A673 (cell line): ENCODE measurements at regions not wholly inside any gene's neighbourhood (a gene's known extent, or its start where the extent isn't known, plus 50 kb on each side); places are given as distances from the start of the nearest gene placed in this dataset.

Source experiments
- BruUV-seq: library from RNA; stranded (reverse); fragments of 400-500 nt; replicated peaks from 2 replicates; lab custom pipeline; 2021; lab: Mats Ljungman, UMichigan
- CTCF ChIA-PET: fragments of 300-600 bp; sonication (Branson Sonifier 250); formaldehyde crosslinking; loops from one replicate; lab custom pipeline; 2022; ENCODE audit warnings: antibody characterized with exemption; lab: Charles Lee
- POLR2A ChIA-PET: fragments of 300-600 bp; sonication (Branson Sonifier 250); formaldehyde crosslinking; loops from one replicate; lab custom pipeline; 2022; ENCODE audit warnings: antibody characterized with exemption; ENCODE audit not compliant: low non-redundant PET; lab: Charles Lee
- DNase-seq: peaks from one replicate; pipeline ENCODE4 v3.0.0-alpha.2; 2015; ENCODE audit warnings: low spot score
- H3K27ac ChIP-seq: fragments of 200-600 bp; sonication (generic); 2 replicates; pipeline ENCODE4 v1.5.1; 2016; ENCODE audit warnings: mixed run types, low read depth, mild to moderate bottlenecking, mixed read lengths, antibody characterized with exemption, low read length; ENCODE audit not compliant: poor library complexity, severe bottlenecking
- H3K27me3 ChIP-seq: fragments of 200-600 bp; sonication (generic); replicated peaks from 2 replicates; pipeline ENCODE4 v1.6.1; 2017; ENCODE audit warnings: mixed run types, low read depth, mild to moderate bottlenecking, mixed read lengths, antibody characterized with exemption, low read length; ENCODE audit not compliant: insufficient read depth, poor library complexity
- H3K36me3 ChIP-seq: fragments of 200-600 bp; sonication (generic); 2 replicates; pipeline ENCODE4 v1.6.1; 2016; ENCODE audit warnings: mixed run types, mild to moderate bottlenecking, mixed read lengths, antibody characterized with exemption, low read length; ENCODE audit not compliant: insufficient read depth, poor library complexity, severe bottlenecking
- H3K4me1 ChIP-seq: fragments of 200-600 bp; sonication (generic); 2 replicates; pipeline ENCODE4 v1.6.1; 2017; ENCODE audit warnings: mixed run types, mild to moderate bottlenecking, mixed read lengths, antibody characterized with exemption, low read length; ENCODE audit not compliant: insufficient read depth, poor library complexity, severe bottlenecking
- H3K4me3 ChIP-seq: fragments of 200-600 bp; sonication (generic); 2 replicates; pipeline ENCODE4 v1.5.1; 2016; ENCODE audit warnings: low read depth, mixed run types, mild to moderate bottlenecking, mixed read lengths, low read length; ENCODE audit not compliant: poor library complexity, severe bottlenecking
- H3K9me3 ChIP-seq: fragments of 200-600 bp; sonication (generic); 2 replicates; pipeline ENCODE4 v1.6.1; 2016; ENCODE audit warnings: mixed run types, low read depth, mild to moderate bottlenecking, mixed read lengths, antibody characterized with exemption, low read length; ENCODE audit not compliant: poor library complexity, severe bottlenecking
- EZH2 ChIP-seq: fragments of 200-600 bp; sonication (generic); IDR thresholded peaks from 2 replicates; pipeline ENCODE4 v1.6.1; 2017; ENCODE audit warnings: borderline replicate concordance, low read depth, mild to moderate bottlenecking, mixed read lengths, antibody characterized with exemption, low read length; ENCODE audit not compliant: poor library complexity, severe bottlenecking
- intact Hi-C: fragments of 100-400 bp; cut with micrococcal nuclease; formaldehyde crosslinking; loops from one replicate; pipeline ENCODE4 v1.10.0; 2022; ENCODE audit not compliant: unreplicated experiment
- TF ChIP-seq, protein P1 (sequence below): fragments of 300-800, 200-600 bp; sonication (generic); conservative IDR thresholded peaks from 2 replicates; pipeline ENCODE4 v1.5.1; 2017; ENCODE audit warnings: low read depth, mild to moderate bottlenecking, antibody characterized with exemption, low read length, moderate library complexity, mixed read lengths

DNA sequence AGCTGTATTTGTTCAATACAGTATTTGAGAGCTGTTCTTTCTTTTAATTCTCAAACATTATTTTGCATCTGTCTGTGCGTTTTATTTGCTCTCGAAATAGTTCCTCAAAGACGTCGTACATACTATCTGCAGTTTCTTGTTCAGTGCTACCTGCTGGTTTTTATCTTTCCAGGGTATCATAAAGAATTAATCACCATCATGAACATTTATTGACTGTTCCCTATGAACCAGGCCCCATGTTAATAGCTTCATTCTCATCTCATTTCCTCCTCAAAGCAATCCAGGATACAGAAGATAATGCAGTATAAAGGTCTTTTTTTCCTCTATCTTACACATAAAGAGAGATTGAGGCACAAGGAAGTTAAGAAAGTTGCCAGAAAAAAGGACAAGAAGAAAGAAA lies 211.8 kb downstream of the DACT1 start:
- Histone ChIP-seq H3K9me3 (no peaks in the 10 kb centered on the region), H3K36me3 (no peaks in the 10 kb centered on the region), H3K4me1 (no peaks in the 10 kb centered on the region), H3K27ac (no peak overlapping the region), H3K27me3 (no peaks in the 10 kb centered on the region), H3K4me3 (no peak overlapping the region)
- POLR2A ChIA-PET: no interaction called here
- CTCF ChIA-PET: no interaction called here
- no peak for DNase-seq
- intact Hi-C loops: no loop called here
- BruUV-seq: no TSS peak
- TF ChIP-seq, protein P1, sequence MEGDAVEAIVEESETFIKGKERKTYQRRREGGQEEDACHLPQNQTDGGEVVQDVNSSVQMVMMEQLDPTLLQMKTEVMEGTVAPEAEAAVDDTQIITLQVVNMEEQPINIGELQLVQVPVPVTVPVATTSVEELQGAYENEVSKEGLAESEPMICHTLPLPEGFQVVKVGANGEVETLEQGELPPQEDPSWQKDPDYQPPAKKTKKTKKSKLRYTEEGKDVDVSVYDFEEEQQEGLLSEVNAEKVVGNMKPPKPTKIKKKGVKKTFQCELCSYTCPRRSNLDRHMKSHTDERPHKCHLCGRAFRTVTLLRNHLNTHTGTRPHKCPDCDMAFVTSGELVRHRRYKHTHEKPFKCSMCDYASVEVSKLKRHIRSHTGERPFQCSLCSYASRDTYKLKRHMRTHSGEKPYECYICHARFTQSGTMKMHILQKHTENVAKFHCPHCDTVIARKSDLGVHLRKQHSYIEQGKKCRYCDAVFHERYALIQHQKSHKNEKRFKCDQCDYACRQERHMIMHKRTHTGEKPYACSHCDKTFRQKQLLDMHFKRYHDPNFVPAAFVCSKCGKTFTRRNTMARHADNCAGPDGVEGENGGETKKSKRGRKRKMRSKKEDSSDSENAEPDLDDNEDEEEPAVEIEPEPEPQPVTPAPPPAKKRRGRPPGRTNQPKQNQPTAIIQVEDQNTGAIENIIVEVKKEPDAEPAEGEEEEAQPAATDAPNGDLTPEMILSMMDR: no peak
- TF ChIP-seq EZH2: no peak

DNA sequence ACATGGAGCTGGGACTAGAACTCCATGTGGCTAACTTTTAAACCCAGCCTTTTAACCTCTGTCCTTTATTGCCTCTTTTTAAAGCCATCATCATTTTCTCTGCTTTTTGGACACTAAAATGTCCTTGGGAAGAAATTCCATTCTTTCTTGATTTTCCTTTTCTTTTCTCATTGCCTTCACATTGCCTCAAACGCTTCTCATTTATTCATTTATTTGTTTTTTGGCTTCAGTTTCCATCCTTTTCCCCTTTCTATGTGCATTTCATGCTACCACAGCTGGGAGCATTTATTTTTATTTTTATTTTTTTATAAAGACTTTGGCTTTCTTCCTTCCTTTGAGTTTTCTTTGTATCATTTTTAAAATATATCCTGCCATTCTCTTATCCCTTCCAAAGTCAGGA lies 212.2 kb downstream of the DACT1 start:
- no peaks in the 10 kb centered on the region for H3K36me3 ChIP-seq
- intact Hi-C loops: no loop called here
- H3K27me3 ChIP-seq: no peaks in the 10 kb centered on the region
- BruUV-seq: no TSS peak
- H3K4me1 ChIP-seq: no peaks in the 10 kb centered on the region
- DNase-seq: no peak
- no peaks in the 10 kb centered on the region for H3K9me3 ChIP-seq
- no peak overlapping the region for H3K4me3 ChIP-seq
- ChIA-PET CTCF (no interaction called here), POLR2A (no interaction called here)
- TF ChIP-seq, protein P1: no peak
- no peak for TF ChIP-seq EZH2
- no peak overlapping the region for H3K27ac ChIP-seq

DNA sequence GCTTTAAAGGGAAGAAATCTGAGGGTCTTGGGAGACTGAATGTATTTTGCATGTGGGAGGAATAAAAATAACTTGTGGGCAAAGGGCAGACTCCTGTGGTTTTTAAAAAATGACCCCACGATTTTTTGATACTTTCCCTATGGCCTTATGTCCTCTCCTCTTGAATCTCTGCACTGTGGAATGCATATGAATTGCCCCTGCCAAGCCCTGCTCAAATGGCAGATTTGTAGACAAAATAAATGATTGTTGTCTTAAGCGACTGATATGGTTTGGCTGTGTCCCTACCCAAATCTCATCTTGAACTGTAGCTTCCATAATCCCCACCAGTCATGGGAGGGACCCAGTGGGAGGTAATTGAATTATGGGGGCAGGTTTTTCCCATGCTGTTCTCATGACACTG lies 223.8 kb downstream of the DACT1 start:
- H3K36me3 ChIP-seq: no peaks in the 10 kb centered on the region
- peaks cover 11% of the 10 kb centered on the region for H3K4me1 ChIP-seq
- no peak for DNase-seq
- H3K27ac ChIP-seq: no peak overlapping the region
- intact Hi-C loops: no loop called here
- H3K9me3 ChIP-seq: no peaks in the 10 kb centered on the region
- no peak overlapping the region for H3K4me3 ChIP-seq
- ChIA-PET POLR2A (no interaction called here), CTCF (no interaction called here)
- TF ChIP-seq EZH2: no peak
- TF ChIP-seq, protein P1: no peak
- no TSS peak for BruUV-seq
- H3K27me3 ChIP-seq: no peaks in the 10 kb centered on the region
